Activated B cell treated with CpG ODN at 0.5 μM for 24 hours (primary cell): ENCODE measurements at regions not wholly inside any gene's neighbourhood (a gene's known extent, or its start where the extent isn't known, plus 50 kb on each side); places are given as distances from the start of the nearest gene placed in this dataset.

Source experiments
- ATAC-seq: fragments of 200-7000 bp; cut with Tn5 transposase; one replicate; pipeline ENCODE4 v1.10.0; 2021; ENCODE audit warnings: low read depth, mild to moderate bottlenecking, moderate library complexity
- CTCF ChIA-PET: fragments of 350-600 bp; sonication (Branson Sonifier 250); formaldehyde crosslinking; loops from one replicate; lab custom pipeline; 2021; ENCODE audit warnings: antibody characterized with exemption; lab: Charles Lee
- POLR2A ChIA-PET: fragments of 350-600 bp; sonication (Branson Sonifier 250); formaldehyde crosslinking; loops from one replicate; lab custom pipeline; 2021; ENCODE audit warnings: antibody characterized with exemption; lab: Charles Lee
- DNase-seq: peaks from one replicate; pipeline ENCODE4 v3.0.0; 2022
- H3K27ac Mint-ChIP-seq: one replicate; pipeline ENCODE4 v1.8.0; 2020; ENCODE audit warnings: mixed read lengths
- H3K27me3 Mint-ChIP-seq: one replicate; pipeline ENCODE4 v1.8.0; 2021; ENCODE audit warnings: mixed read lengths
- H3K36me3 Mint-ChIP-seq: one replicate; pipeline ENCODE4 v1.8.0; 2021; ENCODE audit warnings: low read depth, mixed read lengths
- H3K4me1 Mint-ChIP-seq: one replicate; pipeline ENCODE4 v1.8.0; 2021; ENCODE audit warnings: mixed read lengths
- H3K4me3 Mint-ChIP-seq: one replicate; pipeline ENCODE4 v1.8.0; 2020; ENCODE audit warnings: mild to moderate bottlenecking, mixed read lengths
- H3K9me3 Mint-ChIP-seq: one replicate; pipeline ENCODE4 v1.8.0; 2020; ENCODE audit warnings: mixed read lengths
- intact Hi-C: fragments of 100-400 bp; cut with micrococcal nuclease; formaldehyde crosslinking; loops from one replicate; pipeline ENCODE4 v1.15.1; 2024
- TF ChIP-seq, protein P1 (sequence below): fragments of 200-600 bp; IDR thresholded peaks from one replicate; pipeline ENCODE4 v1.8.0; 2022; ENCODE audit warnings: antibody characterized with exemption, mild to moderate bottlenecking

DNA sequence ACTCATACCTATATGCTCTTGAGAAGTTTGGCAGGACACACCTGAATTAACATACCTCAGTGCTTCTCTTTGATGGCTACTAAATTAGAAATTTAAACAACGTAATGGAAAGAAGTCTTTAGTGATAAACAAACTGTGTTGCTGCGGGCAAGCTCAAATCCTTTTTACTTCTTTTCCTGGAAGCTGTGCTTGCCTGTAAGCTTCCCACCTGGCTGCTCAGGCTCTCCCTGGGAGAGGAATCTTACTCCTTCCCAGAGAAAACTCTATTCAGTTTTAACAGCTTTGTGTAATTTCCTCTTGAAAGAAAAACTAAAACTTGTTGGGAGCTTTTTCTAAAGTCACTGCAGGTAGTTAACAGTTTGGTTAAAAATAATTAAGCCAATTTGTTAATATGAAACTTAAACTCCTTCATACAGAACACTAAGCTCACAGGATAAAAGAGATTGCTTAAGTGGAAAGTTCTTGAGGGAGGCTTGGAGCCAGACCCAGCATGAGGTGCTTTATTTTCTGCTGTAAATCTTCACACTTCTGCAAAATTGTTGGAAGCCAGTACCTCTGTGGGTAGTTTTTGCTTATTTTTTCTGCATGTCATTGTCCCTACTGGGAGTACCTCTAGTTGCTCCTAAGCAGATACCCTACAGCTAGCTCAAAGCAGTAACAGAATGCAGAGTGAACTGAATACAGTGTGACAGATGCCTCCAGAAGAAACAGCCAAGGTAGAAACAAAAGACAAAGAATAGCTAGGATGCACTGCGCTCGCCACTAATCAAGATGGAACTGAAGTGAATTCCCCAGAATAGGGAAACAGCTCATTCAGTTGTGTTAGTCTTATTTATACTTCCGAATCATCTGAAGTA, 1253.0 kb downstream of the PCDH17 start:
- no peaks in the 10 kb centered on the region for H3K27me3 Mint-ChIP-seq
- no peak overlapping the region for H3K4me3 Mint-ChIP-seq
- TF ChIP-seq, protein P1, sequence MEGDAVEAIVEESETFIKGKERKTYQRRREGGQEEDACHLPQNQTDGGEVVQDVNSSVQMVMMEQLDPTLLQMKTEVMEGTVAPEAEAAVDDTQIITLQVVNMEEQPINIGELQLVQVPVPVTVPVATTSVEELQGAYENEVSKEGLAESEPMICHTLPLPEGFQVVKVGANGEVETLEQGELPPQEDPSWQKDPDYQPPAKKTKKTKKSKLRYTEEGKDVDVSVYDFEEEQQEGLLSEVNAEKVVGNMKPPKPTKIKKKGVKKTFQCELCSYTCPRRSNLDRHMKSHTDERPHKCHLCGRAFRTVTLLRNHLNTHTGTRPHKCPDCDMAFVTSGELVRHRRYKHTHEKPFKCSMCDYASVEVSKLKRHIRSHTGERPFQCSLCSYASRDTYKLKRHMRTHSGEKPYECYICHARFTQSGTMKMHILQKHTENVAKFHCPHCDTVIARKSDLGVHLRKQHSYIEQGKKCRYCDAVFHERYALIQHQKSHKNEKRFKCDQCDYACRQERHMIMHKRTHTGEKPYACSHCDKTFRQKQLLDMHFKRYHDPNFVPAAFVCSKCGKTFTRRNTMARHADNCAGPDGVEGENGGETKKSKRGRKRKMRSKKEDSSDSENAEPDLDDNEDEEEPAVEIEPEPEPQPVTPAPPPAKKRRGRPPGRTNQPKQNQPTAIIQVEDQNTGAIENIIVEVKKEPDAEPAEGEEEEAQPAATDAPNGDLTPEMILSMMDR: no peak
- ATAC-seq (no peak), DNase-seq (no peak)
- H3K4me1 Mint-ChIP-seq: no peaks in the 10 kb centered on the region
- H3K9me3 Mint-ChIP-seq: no peaks in the 10 kb centered on the region
- ChIA-PET CTCF (no interaction called here), POLR2A (no interaction called here)
- no peaks in the 10 kb centered on the region for H3K36me3 Mint-ChIP-seq
- intact Hi-C loops: no loop called here
- no peak overlapping the region for H3K27ac Mint-ChIP-seq

DNA sequence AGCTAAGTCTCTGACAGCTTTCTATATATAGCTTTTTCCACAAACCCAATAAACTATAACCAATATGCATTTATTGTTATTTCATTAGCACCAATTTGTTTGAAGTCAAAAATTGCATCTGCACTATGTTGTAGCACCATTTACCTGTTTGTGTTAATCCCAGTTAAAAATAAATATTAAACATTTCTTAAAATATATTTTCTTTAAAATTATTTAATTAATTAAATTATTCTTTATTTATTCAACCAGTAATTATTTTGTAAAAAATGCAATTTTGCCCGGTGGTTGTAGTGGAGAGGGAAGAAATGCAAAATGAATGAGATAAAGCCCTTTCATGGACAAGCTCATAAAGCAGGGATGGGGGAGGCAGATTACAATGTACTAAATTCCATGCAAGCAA, 1257.9 kb downstream of the PCDH17 start:
- POLR2A ChIA-PET: no interaction called here
- no peaks in the 10 kb centered on the region for H3K36me3 Mint-ChIP-seq
- TF ChIP-seq, protein P1: no peak
- H3K27me3 Mint-ChIP-seq: no peaks in the 10 kb centered on the region
- no peak for ATAC-seq
- intact Hi-C loops: no loop called here
- no peak for DNase-seq
- CTCF ChIA-PET: no interaction called here
- H3K9me3 Mint-ChIP-seq: no peaks in the 10 kb centered on the region
- H3K27ac Mint-ChIP-seq: no peak overlapping the region
- no peak overlapping the region for H3K4me3 Mint-ChIP-seq
- no peaks in the 10 kb centered on the region for H3K4me1 Mint-ChIP-seq

DNA sequence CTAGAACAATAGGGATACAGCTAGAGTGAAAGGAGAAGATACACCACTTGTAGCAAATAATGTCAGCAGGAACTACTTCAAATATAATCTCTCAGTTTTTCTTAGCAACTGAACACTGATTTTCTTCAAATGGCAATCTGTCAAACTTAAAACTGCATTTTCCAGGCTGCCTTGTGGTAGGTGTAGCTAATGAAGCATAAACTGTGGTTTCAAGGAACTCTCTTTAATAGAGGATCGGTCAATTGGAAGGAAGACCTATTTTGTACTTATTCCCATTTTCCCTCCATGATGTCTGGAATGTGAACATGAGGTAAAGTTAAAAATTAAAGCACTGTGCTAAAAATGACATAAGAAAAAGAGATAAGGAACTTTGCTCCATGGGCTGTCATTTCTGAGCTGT, 1261.9 kb downstream of the PCDH17 start:
- ATAC-seq (no peak), DNase-seq (no peak)
- CTCF ChIA-PET: no interaction called here
- intact Hi-C loops: no loop called here
- Mint-ChIP-seq H3K27me3 (no peaks in the 10 kb centered on the region), H3K9me3 (no peaks in the 10 kb centered on the region), H3K27ac (no peak overlapping the region), H3K36me3 (no peaks in the 10 kb centered on the region), H3K4me3 (no peak overlapping the region), H3K4me1 (no peaks in the 10 kb centered on the region)
- POLR2A ChIA-PET: no interaction called here
- TF ChIP-seq, protein P1: no peak

DNA sequence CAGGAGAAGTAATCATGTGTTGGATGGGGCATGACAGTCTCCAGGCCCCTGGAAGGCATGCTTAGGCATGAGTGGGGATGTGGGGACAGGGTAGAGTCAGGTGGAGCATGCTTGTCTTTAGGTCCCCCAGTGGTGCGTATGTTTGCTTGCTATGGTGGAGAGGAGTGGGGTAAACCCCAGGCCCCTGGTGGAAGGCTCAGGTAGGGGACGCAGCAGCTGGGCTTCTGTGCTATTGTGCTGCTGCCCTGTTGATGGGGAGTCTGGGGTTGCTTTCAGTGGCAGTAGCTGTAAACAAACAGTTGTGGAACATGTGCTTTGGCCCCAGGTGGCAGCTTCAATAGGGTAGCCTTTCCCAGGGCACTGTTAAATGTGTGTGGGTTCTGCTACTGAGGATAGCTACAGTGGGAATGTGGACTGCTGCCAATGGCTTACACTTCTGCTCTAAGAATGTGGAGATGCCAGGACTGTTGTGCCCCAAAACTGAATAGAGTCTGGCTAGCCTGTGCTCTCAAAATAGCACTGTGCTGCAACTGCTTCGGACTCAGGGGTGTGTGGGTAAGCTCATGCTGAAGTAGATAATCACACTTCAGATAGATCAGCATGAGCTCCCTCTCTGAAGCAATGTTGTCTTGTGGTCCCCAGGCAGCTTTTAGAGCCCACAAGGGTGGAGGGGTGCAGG, 1257.3 kb downstream of the DIAPH3 start:
- intact Hi-C loops: no loop called here
- TF ChIP-seq, protein P1: no peak
- Mint-ChIP-seq H3K27ac (no peak overlapping the region), H3K27me3 (no peaks in the 10 kb centered on the region), H3K36me3 (no peaks in the 10 kb centered on the region), H3K4me1 (no peaks in the 10 kb centered on the region), H3K4me3 (no peak overlapping the region), H3K9me3 (peaks cover 2% of the 10 kb centered on the region)
- DNase-seq (no peak), ATAC-seq (no peak)
- CTCF ChIA-PET: no interaction called here
- POLR2A ChIA-PET: no interaction called here

DNA sequence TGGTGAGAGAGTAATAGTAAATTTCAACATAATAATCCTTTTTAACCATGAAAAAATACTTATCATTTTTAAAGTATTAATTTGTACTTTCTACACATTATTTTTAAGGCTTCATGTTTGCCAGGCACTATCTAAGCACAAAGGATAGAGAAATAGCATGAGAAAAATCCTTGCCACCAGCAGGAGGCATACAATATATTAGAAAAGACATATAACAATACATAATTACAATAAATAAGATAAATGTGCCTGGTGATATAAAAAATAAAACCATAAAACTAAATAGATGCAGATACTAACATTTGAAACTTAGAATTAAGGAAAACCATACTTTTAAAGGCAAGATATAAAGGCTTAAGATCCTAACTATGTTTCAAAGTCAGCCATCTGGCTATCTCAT, 1256.4 kb downstream of the DIAPH3 start:
- no peak for DNase-seq
- Mint-ChIP-seq H3K9me3 (peaks cover 2% of the 10 kb centered on the region), H3K4me1 (no peaks in the 10 kb centered on the region), H3K36me3 (no peaks in the 10 kb centered on the region), H3K4me3 (no peak overlapping the region), H3K27me3 (no peaks in the 10 kb centered on the region), H3K27ac (no peak overlapping the region)
- ChIA-PET POLR2A (no interaction called here), CTCF (no interaction called here)
- TF ChIP-seq, protein P1: no peak
- no peak for ATAC-seq
- intact Hi-C loops: no loop called here
